GM23338 (cell line): ENCODE measurements at regions not wholly inside any gene's neighbourhood (a gene's known extent, or its start where the extent isn't known, plus 50 kb on each side); places are given as distances from the start of the nearest gene placed in this dataset.

Experiments
- ATAC-seq: fragments of 200-7000 bp; cut with Tn5 transposase; 3 replicates; pipeline ENCODE4 v1.9.1; 2020
- DNase-seq: peaks from one replicate; pipeline ENCODE4 v3.0.0-alpha.2; 2015; ENCODE audit warnings: low spot score
- H2AFZ ChIP-seq: fragments of 200-600 bp; sonication (generic); 2 replicates; pipeline ENCODE4 v1.8.0; 2016; ENCODE audit warnings: antibody characterized with exemption, mild to moderate bottlenecking, moderate library complexity
- H3F3A ChIP-seq: fragments of 200-600 bp; sonication (generic); replicated peaks from 2 replicates; pipeline ENCODE4 v1.8.0; 2017; ENCODE audit warnings: antibody characterized with exemption, mixed run types, low read depth
- H3K27ac ChIP-seq: fragments of 200-600 bp; sonication (generic); 2 replicates; pipeline ENCODE4 v1.6.1; 2016; ENCODE audit warnings: low read depth
- H3K27me3 ChIP-seq: fragments of 200-600 bp; sonication (generic); 2 replicates; pipeline ENCODE4 v1.8.0; 2016; ENCODE audit warnings: mild to moderate bottlenecking, mixed run types, moderate library complexity; ENCODE audit not compliant: insufficient read depth
- H3K36me3 ChIP-seq: fragments of 200-600 bp; sonication (generic); 2 replicates; pipeline ENCODE4 v1.8.0; 2016; ENCODE audit warnings: mild to moderate bottlenecking; ENCODE audit not compliant: insufficient read depth
- H3K4me1 ChIP-seq: fragments of 200-600 bp; sonication (generic); 2 replicates; pipeline ENCODE4 v1.8.0; 2016; ENCODE audit warnings: mild to moderate bottlenecking, moderate library complexity; ENCODE audit not compliant: insufficient read depth
- H3K4me2 ChIP-seq: fragments of 200-600 bp; sonication (generic); 2 replicates; pipeline ENCODE4 v1.7.1; 2017; ENCODE audit warnings: mixed run types
- H3K4me3 ChIP-seq: fragments of 200-600 bp; sonication (generic); 2 replicates; pipeline ENCODE4 v1.6.1; 2016; ENCODE audit warnings: mixed run types
- H3K79me2 ChIP-seq: fragments of 200-600 bp; sonication (generic); replicated peaks from 2 replicates; pipeline ENCODE4 v1.8.0; 2017; ENCODE audit warnings: mild to moderate bottlenecking; ENCODE audit not compliant: insufficient read depth
- H3K9me2 ChIP-seq: fragments of 200-600 bp; sonication (generic); 2 replicates; pipeline ENCODE4 v1.8.0; 2017; ENCODE audit not compliant: insufficient read depth
- H4K20me1 ChIP-seq: fragments of 200-600 bp; sonication (generic); replicated peaks from 2 replicates; pipeline ENCODE4 v1.8.0; 2017; ENCODE audit warnings: mild to moderate bottlenecking; ENCODE audit not compliant: insufficient read depth
- H3K27ac Mint-ChIP-seq: 2 replicates; pipeline ENCODE4 v1.8.0; 2020; ENCODE audit warnings: inconsistent platforms, mild to moderate bottlenecking, moderate library complexity, mixed read lengths
- H3K27me3 Mint-ChIP-seq: 3 replicates; pipeline ENCODE4 v1.8.0; 2022; ENCODE audit warnings: low read depth, mild to moderate bottlenecking, moderate library complexity, mixed read lengths, inconsistent platforms; ENCODE audit not compliant: insufficient read depth, poor library complexity
- H3K36me3 Mint-ChIP-seq: 3 replicates; pipeline ENCODE4 v1.8.0; 2021; ENCODE audit warnings: low read depth, mild to moderate bottlenecking, inconsistent platforms, moderate library complexity, mixed read lengths
- H3K4me1 Mint-ChIP-seq: 3 replicates; pipeline ENCODE4 v1.8.0; 2020; ENCODE audit warnings: mild to moderate bottlenecking, inconsistent platforms, mixed read lengths
- H3K4me3 Mint-ChIP-seq: 3 replicates; pipeline ENCODE4 v1.8.0; 2021; ENCODE audit warnings: moderate library complexity, mild to moderate bottlenecking, inconsistent platforms, mixed read lengths
- H3K9me3 Mint-ChIP-seq: 3 replicates; pipeline ENCODE4 v1.8.0; 2020; ENCODE audit warnings: moderate library complexity, mild to moderate bottlenecking, inconsistent platforms, mixed read lengths
- CREB1 ChIP-seq: fragments of 250-450 bp; sonication (Bioruptor Pico); IDR thresholded peaks from 2 replicates; pipeline ENCODE4 v1.5.0; 2020; ENCODE audit warnings: low read depth, mild to moderate bottlenecking, moderate library complexity
- CTCF ChIP-seq, 2 experiments: fragments of 200-600 bp in 1 of 2; sonication (generic) in 1 of 2; conservative IDR thresholded peaks; 2 replicates each; pipeline versions ENCODE4 v1.5.1 to v1.6.1; 2016 to 2017; ENCODE audit warnings: antibody characterized with exemption in 2 of 2, low read depth in 2 of 2, mild to moderate bottlenecking in 2 of 2, moderate library complexity in 1 of 2
- ETS1 ChIP-seq: IDR thresholded peaks from 2 replicates; pipeline ENCODE4 v1.6.1; 2016; ENCODE audit warnings: antibody characterized with exemption
- EZH2 ChIP-seq: fragments of 200-600 bp; sonication (generic); IDR thresholded peaks from one replicate; pipeline ENCODE4 v1.8.0; 2017; ENCODE audit warnings: antibody characterized with exemption, mild to moderate bottlenecking, low read depth; ENCODE audit not compliant: unreplicated experiment
- EZH2phosphoT487 ChIP-seq: fragments of 200-600 bp; sonication (generic); IDR thresholded peaks from one replicate; pipeline ENCODE4 v1.8.1; 2018; ENCODE audit warnings: antibody characterized with exemption; ENCODE audit not compliant: unreplicated experiment
- JUNB ChIP-seq: IDR thresholded peaks from one replicate; pipeline ENCODE4 v1.6.1; 2016; ENCODE audit warnings: antibody characterized with exemption; ENCODE audit not compliant: unreplicated experiment
- NANOG ChIP-seq: IDR thresholded peaks from 2 replicates; pipeline ENCODE4 v1.6.1; 2016; ENCODE audit warnings: antibody characterized with exemption, borderline replicate concordance
- POLR2AphosphoS5 ChIP-seq: IDR thresholded peaks from 2 replicates; pipeline ENCODE4 v1.6.1; 2016; ENCODE audit warnings: antibody characterized with exemption, low read depth
- REST ChIP-seq: IDR thresholded peaks from one replicate; pipeline ENCODE4 v1.6.1; 2018; ENCODE audit warnings: antibody characterized with exemption; ENCODE audit not compliant: unreplicated experiment
- STAT1 ChIP-seq: IDR thresholded peaks from one replicate; pipeline ENCODE4 v1.6.1; 2016; ENCODE audit warnings: antibody characterized with exemption; ENCODE audit not compliant: unreplicated experiment
- ZNF114 ChIP-seq: fragments of 250-450 bp; sonication (Bioruptor Pico); IDR thresholded peaks from 2 replicates; pipeline ENCODE4 v1.5.0; 2020; ENCODE audit warnings: mild to moderate bottlenecking, moderate library complexity
- ZNF331 ChIP-seq: fragments of 250-450 bp; sonication (Bioruptor Pico); IDR thresholded peaks from 2 replicates; pipeline ENCODE4 v1.5.0; 2020; ENCODE audit warnings: low read depth, mild to moderate bottlenecking, moderate library complexity
- ZNF462 ChIP-seq: fragments of 250-450 bp; sonication (Bioruptor Pico); IDR thresholded peaks from 2 replicates; pipeline ENCODE4 v1.5.0; 2020; ENCODE audit warnings: mild to moderate bottlenecking, moderate library complexity

- Histone ChIP-seq H4K20me1 (no peaks in the 10 kb centered on the region), H3K79me2 (no peaks in the 10 kb centered on the region), H3K4me3 (no peak overlapping the region), H3K4me2 (no peak overlapping the region), H3K27ac (no peak overlapping the region), H2AFZ (no peak overlapping the region), H3K27me3 (no peaks in the 10 kb centered on the region), H3K9me2 (no peaks in the 10 kb centered on the region), H3F3A (no peaks in the 10 kb centered on the region), H3K36me3 (no peaks in the 10 kb centered on the region), H3K4me1 (no peaks in the 10 kb centered on the region)
- Mint-ChIP-seq H3K36me3 (no peaks in the 10 kb centered on the region), H3K9me3 (no peaks in the 10 kb centered on the region), H3K4me3 (no peak overlapping the region), H3K27me3 (no peaks in the 10 kb centered on the region), H3K27ac (no peak overlapping the region), H3K4me1 (0 out of 3 replicates have a peak, but pooled peaks cover 2% of the 10 kb centered on the region)
- TF ChIP-seq ZNF114 (no peak), CREB1 (CRISPR knock-in tag) (no peak), ZNF462 (CRISPR knock-in tag) (no peak), ETS1 (no peak), NANOG (no peak), ZNF331 (CRISPR knock-in tag) (no peak), POLR2AphosphoS5 (no peak), EZH2phosphoT487 (no peak), EZH2 (no peak), REST (no peak), STAT1 (no peak), CTCF (conservative IDR thresholded peaks at IDR 0.05; ENCODE audit: low read depth in 2 of 2) (no peak), JUNB (no peak)
- ATAC-seq (no peak), DNase-seq (no peak)
Observed at GRCh38 chr1:168789501-168789900, 60.5 kb upstream of the DPT start.
